ENCODE measurements at regions not wholly inside any gene's neighbourhood (a gene's known extent, or its start where the extent isn't known, plus 50 kb on each side); places are given as distances from the start of the nearest gene placed in this dataset.

- no peak for DNase-seq (ENCODE audit: low read depth, low spot score)
- H3K27ac ChIP-seq, result no peak overlapping the region
These were observed 302.1 kb downstream of the TLE3 start for GRCh38 chr15:69795601-69796000.

GRCh38 chr15:69797051-69797595 lies 300.6 kb downstream of the TLE3 start:
- DNase-seq (ENCODE audit: low read depth, low spot score), result no peak
- no peak overlapping the region for H3K27ac ChIP-seq

- DNase-seq (ENCODE audit: low read depth, low spot score), result no peak
- H3K27ac ChIP-seq, result no peak overlapping the region
These were observed 300.1 kb downstream of the TLE3 start for GRCh38 chr15:69797615-69798014.

DNA sequence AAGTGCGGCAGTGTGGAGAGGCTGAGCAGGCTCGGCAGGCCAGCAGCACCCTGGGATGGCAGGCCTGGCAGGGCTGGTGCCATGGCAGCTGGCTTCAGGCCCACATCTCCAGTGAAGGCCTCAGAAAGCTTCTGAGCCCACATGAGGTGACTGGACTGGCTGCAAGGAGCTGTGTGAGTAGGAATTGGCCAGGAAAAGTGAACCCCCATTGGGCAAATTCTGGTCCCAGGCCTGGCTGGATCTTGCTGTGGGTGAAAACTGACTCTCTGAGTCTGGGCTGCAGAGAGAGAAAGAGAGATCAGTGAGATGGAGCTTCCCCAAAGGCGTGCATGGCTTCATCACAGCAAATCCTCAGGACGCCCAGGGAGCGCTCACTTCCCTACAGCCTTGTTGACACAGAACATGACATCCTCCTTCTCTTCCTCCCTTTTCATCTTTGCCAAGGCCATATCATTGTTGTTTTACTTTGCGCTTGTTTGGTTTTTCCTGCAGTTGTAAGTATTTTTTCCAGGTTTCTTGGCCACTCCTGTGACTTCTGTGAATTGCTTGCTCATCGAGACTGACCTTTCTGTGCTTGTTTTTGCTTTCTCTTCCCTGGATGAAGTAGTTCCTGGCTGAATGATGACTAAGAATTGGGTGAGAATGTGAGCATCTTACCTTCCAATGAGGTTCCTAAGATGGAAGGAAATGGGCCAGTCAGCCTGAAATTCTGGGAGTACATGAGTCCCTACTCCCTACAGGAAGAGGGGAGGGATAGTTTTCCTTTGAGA lies 299.1 kb downstream of the TLE3 start:
- no peak overlapping the region for H3K27ac ChIP-seq
- DNase-seq (ENCODE audit: low read depth, low spot score), result no peak

DNA sequence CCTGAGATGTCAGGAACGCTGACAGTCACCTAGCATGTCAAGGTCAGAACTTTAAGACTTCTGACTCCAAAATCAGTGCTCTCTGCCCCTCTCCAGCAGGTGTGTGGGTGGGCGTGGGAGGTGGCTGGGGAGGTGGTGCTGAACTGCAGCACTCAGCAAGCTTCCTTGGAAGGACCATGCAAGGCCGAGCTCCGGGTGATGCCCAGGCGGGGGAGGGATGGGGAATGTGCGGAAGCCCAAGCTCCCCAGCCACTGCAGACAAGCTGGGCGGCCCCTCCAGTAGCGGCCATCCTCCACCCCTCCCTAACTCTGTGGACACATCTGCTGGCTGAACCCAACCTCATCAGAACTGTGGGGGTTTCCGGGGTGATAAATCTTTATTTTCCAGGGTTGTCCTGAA lies 296.6 kb downstream of the TLE3 start:
- DNase-seq (ENCODE audit: low read depth, low spot score), result no peak

GRCh38 chr15:69802432-69802831 lies 295.3 kb downstream of the TLE3 start:
- no peak for DNase-seq (ENCODE audit: low read depth, low spot score)
- no peak overlapping the region for H3K27ac ChIP-seq

More for the DNA sequence above, 296.6 kb downstream of the TLE3 start:
- H3K27ac ChIP-seq, result no peak overlapping the region

DNA sequence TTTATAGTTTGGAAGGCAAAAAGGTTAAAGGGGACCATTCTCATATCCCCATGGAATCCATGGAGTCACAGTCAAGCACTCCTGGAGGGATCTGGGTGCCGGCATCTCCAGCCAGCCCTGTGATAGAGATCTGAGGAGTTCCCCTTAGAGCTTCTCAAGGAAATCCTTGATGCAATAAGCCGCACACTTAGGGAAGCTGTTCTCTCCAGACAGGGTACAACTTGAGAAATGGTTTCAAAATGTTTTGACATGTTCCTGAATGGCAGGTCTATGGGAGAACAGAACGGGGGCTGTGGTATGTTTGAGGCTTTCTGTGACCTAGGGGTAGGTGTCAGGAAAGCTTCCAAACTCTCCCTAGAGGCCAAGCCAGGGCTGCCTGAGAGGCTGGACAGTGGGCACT lies 292.9 kb downstream of the TLE3 start:
- no peak for DNase-seq (ENCODE audit: low read depth, low spot score)
- H3K27ac ChIP-seq, result no peak overlapping the region

- no peak overlapping the region for H3K27ac ChIP-seq
- DNase-seq (ENCODE audit: low read depth, low spot score), result peak; percentile 1
These were observed 292.3 kb downstream of the TLE3 start for GRCh38 chr15:69805248-69805953.

DNA sequence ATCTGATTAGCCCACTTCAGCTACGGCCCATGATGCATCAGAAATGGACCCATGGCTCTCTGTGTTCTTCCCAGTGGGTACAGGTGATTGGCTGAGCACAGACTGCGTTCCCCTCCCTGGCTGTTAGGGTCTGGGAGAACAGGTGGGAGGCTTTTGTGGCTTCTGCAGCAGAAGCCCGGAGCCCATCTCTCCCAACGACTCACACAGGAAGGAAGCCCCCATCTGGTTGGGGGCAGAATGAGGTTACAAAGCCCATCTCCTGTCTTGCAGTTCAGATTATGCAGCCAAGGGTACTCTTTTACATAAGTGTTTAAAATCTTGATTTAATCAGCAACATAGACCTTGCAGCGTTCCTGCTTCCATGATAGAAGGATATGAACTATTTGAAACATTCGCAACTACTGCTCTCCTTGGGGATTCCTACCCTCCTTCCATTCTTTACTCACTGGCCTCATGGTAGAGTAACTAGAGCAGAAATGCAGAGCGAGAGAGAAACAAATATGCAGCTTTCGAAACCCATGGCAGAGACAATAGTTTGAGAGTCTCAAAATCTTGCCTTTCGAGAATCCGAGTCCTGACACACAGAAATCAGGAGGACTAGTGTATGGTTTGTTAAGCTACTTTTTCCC lies 291.3 kb downstream of the TLE3 start:
- no peak overlapping the region for H3K27ac ChIP-seq
- no peak for DNase-seq (ENCODE audit: low read depth, low spot score)

DNA sequence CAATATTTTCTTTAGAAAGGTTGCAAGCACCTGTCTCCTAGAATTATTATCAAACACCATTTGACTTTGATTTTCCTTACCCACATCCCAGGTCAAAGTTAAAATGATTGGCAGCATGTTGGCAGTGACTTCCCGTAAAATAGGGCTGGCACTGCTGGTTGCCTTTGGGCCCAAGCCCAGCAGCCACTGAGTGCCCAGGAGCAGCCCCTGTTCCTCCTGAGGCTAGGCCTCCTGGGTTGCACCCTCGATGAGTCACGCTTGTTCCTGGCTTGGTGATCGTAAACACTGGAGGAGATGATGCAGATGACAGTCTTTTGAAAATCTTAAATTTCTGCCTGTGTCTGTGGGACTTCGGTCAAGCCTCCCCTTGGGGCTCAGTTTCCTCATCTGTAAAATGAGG lies 290.0 kb downstream of the TLE3 start:
- H3K27ac ChIP-seq, result no peak overlapping the region
- DNase-seq (ENCODE audit: low read depth, low spot score), result no peak

DNA sequence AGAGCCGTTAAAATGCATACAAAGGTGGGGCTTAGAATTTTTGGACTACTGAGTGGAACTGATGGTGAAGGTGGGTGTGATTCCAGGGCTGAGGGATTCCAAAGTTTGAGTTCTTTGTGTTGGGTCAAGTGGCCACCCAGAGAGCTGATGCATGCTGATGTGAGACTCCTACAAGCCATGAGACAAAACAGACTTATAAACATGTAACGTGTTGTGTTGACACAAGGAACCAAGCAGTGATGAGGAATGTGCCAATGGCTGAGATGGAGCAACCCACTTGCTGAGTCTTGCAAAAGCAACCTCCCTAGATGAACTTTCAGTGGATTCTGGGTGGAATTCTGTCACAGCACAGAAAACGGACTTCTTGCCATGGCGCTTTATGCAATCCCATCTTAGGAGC lies 289.0 kb downstream of the TLE3 start:
- DNase-seq (ENCODE audit: low read depth, low spot score), result no peak
- no peak overlapping the region for H3K27ac ChIP-seq

GRCh38 chr15:69809421-69809820 lies 288.3 kb downstream of the TLE3 start:
- H3K27ac ChIP-seq, result no peak overlapping the region
- no peak for DNase-seq (ENCODE audit: low read depth, low spot score)

DNA sequence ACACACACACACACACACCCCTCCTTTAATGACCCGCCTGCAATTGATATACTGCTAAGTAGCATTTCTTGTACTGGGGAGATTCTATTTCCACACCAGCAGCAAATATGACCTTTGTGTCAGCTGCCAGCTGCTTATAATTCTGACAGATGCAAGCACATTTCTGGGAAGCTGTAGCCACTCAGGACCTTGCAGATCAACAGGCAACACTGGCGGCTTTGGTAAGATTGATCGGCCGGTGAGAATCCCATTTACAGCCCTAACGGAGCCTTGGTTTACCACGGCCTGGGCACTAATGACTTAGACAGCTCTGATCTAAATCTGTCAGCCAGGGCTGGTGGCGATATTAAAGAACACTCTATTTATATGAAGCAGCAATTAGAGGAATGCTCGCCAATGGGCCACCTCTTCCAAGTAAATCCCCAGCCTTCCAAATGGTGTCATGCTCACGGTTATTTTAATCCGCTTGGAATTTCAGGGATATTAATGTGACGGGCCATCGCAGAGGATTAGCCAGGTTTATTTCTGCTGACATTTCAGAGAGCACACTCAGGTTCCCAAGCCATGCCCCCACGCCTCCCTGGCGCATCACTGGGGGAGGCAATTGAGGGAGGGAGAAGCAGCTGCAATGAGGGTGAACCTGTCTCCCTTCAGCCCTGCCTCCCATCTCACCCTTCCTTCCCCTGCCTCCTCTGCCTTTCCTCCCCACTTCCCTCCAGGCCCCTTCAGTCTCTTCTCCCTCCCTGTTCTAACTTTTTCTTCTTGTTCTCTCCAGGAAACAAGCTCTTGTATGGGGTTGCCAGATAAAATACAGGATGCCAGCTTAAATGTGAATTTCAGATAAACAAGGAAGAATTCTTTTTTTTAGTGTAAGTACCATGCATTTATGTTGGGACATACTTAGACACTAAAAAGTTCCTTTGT lies 287.0 kb downstream of the TLE3 start:
- no peak overlapping the region for H3K27ac ChIP-seq
- DNase-seq (ENCODE audit: low read depth, low spot score), result no peak

DNA sequence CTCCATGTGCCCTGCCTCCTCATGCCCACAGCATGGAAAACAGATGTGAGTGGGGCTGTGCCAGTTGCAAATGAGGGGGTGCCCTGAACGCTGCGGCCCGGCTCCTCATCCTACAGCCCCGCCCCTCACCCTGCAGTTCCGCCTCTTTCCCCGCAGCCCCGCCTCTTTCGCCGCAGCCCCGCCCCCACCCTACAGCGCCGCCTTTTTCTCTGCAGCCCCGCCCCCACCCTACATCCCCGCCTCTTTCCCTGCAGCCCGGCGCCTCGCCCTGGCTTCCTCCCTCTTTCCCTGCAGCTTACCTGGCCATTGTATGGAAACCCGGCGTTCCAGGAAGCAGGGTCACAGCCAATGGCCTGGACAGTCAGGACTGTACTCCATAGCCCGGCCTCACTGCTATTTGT lies 284.9 kb downstream of the TLE3 start:
- DNase-seq (ENCODE audit: low read depth, low spot score), result no peak
- no peak overlapping the region for H3K27ac ChIP-seq

DNA sequence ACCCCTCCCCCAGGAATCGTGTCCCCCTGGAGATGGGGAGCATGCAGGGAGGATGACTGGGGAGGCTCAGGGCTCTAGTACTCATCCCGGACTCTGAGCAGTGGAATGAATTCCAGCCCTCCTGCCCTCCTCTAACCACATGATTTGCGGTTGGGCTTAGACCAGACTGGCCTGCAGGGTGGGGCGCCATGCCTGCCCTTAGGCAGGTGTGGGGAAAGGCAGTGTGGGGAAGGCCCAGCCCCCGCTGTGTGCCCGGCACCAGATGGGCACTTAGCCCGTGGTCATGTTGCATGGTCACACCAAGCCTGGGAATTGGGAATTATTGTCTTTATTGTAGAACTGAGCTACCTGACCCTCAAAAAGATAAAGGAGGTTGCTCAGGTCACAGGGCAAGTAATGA lies 283.8 kb downstream of the TLE3 start:
- no peak overlapping the region for H3K27ac ChIP-seq
- no peak for DNase-seq (ENCODE audit: low read depth, low spot score)

GRCh38 chr15:69814932-69815331 lies 282.8 kb downstream of the TLE3 start:
- no peak for DNase-seq (ENCODE audit: low read depth, low spot score)
- H3K27ac ChIP-seq, result no peak overlapping the region

- H3K27ac ChIP-seq, result no peak overlapping the region
These were observed 281.9 kb downstream of the TLE3 start for GRCh38 chr15:69815793-69816192.

GRCh38 chr15:69816522-69816921 lies 281.2 kb downstream of the TLE3 start:
- no peak for DNase-seq (ENCODE audit: low read depth, low spot score)
- H3K27ac ChIP-seq, result no peak overlapping the region

More at GRCh38 chr15:69815793-69816192, 281.9 kb downstream of the TLE3 start:
- no peak for DNase-seq (ENCODE audit: low read depth, low spot score)

DNA sequence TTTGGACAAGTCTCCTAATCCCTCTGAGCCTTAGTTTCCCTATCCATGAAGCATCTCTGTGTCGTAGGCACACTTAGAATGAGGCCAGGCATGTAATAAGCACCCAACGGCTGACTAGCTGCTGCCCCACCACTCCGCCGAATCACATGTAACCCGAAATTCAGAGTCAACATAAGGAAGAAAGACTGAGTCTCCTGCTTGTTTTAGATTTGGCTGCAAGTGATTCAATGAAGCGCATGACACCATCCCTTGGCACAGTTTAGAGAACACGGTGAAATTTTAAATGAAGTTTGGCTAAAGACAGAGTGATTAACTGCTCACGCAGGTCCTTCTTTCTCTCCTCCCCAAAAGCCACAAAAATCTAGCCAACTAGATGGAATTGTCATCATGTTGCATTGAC lies 279.2 kb downstream of the TLE3 start:
- DNase-seq (ENCODE audit: low read depth, low spot score), result no peak
- H3K27ac ChIP-seq, result no peak overlapping the region

DNA sequence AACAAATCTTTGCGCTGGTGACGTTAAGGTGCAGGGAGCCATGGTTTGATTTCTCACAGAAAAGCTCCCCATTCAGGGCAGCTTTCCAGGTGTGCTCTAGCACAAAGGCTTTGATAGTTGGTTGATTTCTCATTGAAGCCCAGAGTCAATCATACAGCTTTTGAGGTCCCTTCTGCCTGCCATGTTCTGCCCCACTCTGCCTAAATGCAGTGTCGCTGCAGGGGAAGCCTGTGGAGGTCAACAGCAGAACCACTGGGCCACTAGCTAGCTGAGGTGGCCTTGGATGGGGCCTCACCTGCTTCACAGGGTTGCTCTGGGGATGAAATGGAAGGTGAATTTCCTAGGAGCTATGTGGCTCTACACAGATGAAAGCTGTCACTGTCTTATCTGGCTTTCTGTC lies 278.3 kb downstream of the TLE3 start:
- H3K27ac ChIP-seq, result no peak overlapping the region
- no peak for DNase-seq (ENCODE audit: low read depth, low spot score)

Data from epithelial cell of prostate (primary cell).